ENCODE measurements at regions not wholly inside any gene's neighbourhood (a gene's known extent, or its start where the extent isn't known, plus 50 kb on each side); places are given as distances from the start of the nearest gene placed in this dataset.

DNA sequence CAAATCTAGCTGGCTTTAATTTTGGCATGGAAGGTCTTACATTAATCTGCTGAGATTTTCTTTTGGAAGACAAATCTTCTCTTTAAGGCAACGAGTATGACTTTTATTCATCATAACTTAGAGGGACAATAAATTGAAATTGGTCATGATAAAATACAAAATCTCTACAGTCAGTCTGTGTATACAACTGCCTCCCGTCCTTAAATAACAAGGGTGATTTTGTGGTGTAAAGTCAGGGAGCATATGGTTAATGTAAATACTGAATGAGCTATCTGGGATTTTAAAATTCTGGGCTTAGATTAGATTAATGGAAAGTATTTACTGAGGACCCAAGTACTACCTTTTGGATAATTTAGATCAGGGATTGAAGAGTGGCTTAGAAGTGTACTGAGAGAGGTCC, 328.4 kb upstream of the HAND2 start:
- Mint-ChIP-seq H3K27ac (ENCODE audit: unreplicated experiment) (no peak overlapping the region), H3K9me3 (ENCODE audit: low read depth) (peaks cover 4% of the 10 kb centered on the region), H3K36me3 (ENCODE audit: low read depth) (no peaks in the 10 kb centered on the region), H3K27me3 (ENCODE audit: low read depth) (peaks cover 7% of the 10 kb centered on the region), H3K4me1 (ENCODE audit: low read depth) (no peaks in the 10 kb centered on the region), H3K4me3 (ENCODE audit: unreplicated experiment) (no peak overlapping the region)
- TF ChIP-seq, protein P1, sequence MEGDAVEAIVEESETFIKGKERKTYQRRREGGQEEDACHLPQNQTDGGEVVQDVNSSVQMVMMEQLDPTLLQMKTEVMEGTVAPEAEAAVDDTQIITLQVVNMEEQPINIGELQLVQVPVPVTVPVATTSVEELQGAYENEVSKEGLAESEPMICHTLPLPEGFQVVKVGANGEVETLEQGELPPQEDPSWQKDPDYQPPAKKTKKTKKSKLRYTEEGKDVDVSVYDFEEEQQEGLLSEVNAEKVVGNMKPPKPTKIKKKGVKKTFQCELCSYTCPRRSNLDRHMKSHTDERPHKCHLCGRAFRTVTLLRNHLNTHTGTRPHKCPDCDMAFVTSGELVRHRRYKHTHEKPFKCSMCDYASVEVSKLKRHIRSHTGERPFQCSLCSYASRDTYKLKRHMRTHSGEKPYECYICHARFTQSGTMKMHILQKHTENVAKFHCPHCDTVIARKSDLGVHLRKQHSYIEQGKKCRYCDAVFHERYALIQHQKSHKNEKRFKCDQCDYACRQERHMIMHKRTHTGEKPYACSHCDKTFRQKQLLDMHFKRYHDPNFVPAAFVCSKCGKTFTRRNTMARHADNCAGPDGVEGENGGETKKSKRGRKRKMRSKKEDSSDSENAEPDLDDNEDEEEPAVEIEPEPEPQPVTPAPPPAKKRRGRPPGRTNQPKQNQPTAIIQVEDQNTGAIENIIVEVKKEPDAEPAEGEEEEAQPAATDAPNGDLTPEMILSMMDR (IDR thresholded peaks at IDR 0.05), result no peak
- DNase-seq (ENCODE audit: low spot score), result no peak

DNA sequence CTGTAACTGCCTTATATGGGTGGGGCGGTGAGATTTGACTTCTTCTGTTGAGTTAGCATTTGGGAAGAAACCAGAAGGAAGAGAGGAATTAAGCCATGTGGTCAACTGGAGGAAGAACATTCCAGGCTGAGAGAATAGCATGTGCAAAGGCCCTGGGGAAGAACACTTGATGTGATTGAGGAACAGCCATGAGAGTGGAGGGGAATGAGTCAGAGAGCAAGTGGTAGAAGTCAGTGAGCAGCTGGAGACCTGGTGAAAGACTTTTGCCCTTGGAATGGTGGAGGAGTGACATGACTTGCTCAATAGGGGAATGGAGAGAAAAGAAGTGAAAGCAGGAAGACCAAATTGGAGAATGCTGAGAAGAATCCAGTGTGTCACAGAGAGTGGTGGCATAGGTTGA, 327.8 kb upstream of the HAND2 start:
- Mint-ChIP-seq H3K27me3 (ENCODE audit: low read depth) (peaks cover 7% of the 10 kb centered on the region), H3K4me3 (ENCODE audit: unreplicated experiment) (no peak overlapping the region), H3K9me3 (ENCODE audit: low read depth) (peaks cover 4% of the 10 kb centered on the region), H3K27ac (ENCODE audit: unreplicated experiment) (no peak overlapping the region), H3K4me1 (ENCODE audit: low read depth) (no peaks in the 10 kb centered on the region), H3K36me3 (ENCODE audit: low read depth) (no peaks in the 10 kb centered on the region)
- DNase-seq (ENCODE audit: low spot score), result no peak
- TF ChIP-seq, protein P1 (IDR thresholded peaks at IDR 0.05), result no peak

DNA sequence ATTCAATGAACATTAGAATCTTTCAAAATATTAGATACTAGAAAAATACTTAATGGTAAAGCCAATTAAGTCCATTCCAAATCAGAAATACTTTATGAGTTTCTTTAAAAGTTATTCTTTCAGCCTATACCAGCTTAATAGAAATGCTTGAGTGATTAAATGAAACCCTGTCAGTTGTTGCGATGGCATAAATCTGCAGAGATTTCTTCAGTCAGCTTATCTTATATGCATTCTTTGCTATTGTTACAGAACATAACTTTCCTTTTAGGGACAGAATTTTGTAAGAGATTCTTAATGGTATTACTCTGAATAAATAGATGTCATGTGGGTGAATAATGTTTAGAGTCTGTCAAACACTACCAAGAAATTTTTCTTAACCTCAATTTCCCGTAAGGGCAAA, 325.0 kb upstream of the HAND2 start:
- H3K9me3 Mint-ChIP-seq (ENCODE audit: low read depth), result peaks cover 4% of the 10 kb centered on the region
- H3K27ac Mint-ChIP-seq (ENCODE audit: unreplicated experiment), result no peak overlapping the region
- TF ChIP-seq, protein P1 (IDR thresholded peaks at IDR 0.05), result no peak
- peaks cover 6% of the 10 kb centered on the region for H3K27me3 Mint-ChIP-seq (ENCODE audit: low read depth)
- no peak overlapping the region for H3K4me3 Mint-ChIP-seq (ENCODE audit: unreplicated experiment)
- H3K36me3 Mint-ChIP-seq (ENCODE audit: low read depth), result no peaks in the 10 kb centered on the region
- no peaks in the 10 kb centered on the region for H3K4me1 Mint-ChIP-seq (ENCODE audit: low read depth)
- DNase-seq (ENCODE audit: low spot score), result no peak

DNA sequence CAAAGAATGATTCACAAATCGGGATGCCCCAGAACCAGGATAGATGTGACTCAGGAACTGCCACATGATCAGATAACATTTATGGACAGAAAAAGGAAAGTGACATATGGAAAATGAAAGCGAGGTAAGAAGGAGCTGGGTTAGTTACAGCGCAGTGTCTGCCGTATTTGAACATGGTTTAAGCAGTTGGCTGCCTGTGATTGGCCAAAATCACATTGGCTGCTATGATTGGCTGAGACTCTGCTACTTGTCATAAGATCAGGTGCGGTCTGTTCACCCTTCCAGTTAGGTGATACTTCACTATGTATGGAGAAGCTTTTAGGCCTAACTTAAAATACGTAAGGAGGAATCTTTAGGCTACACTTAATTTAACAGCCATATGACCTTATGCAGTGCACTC, 322.7 kb upstream of the HAND2 start:
- Mint-ChIP-seq H3K4me1 (ENCODE audit: low read depth) (no peaks in the 10 kb centered on the region), H3K4me3 (ENCODE audit: unreplicated experiment) (no peak overlapping the region), H3K36me3 (ENCODE audit: low read depth) (no peaks in the 10 kb centered on the region), H3K27me3 (ENCODE audit: low read depth) (peaks cover 2% of the 10 kb centered on the region), H3K9me3 (ENCODE audit: low read depth) (peaks cover 2% of the 10 kb centered on the region), H3K27ac (ENCODE audit: unreplicated experiment) (no peak overlapping the region)
- no peak for DNase-seq (ENCODE audit: low spot score)
- TF ChIP-seq, protein P1 (IDR thresholded peaks at IDR 0.05), result no peak

DNA sequence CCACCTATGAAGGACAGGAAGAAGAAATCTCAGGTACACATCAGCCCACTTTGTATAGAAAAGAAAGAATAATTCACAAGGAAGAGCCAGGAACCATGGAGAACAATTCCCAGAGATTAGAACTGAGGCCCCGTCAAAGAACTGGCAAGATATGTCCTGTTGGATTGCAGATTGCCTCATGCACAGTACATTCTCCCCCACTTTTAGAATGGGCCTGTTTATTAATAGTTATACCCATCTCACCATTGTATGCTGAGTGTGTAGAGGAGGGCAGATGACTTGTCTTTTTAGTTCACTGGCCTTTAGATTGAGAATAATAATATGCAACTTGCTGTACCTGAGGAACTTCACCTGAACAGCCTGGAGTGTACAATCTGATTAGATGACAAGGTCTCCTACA, 315.6 kb upstream of the HAND2 start:
- DNase-seq (ENCODE audit: low spot score), result no peak
- Mint-ChIP-seq H3K9me3 (ENCODE audit: low read depth) (peaks cover 8% of the 10 kb centered on the region), H3K27me3 (ENCODE audit: low read depth) (peaks cover 1% of the 10 kb centered on the region), H3K4me1 (ENCODE audit: low read depth) (no peaks in the 10 kb centered on the region), H3K4me3 (ENCODE audit: unreplicated experiment) (no peak overlapping the region), H3K27ac (ENCODE audit: unreplicated experiment) (no peak overlapping the region), H3K36me3 (ENCODE audit: low read depth) (no peaks in the 10 kb centered on the region)
- TF ChIP-seq, protein P1 (IDR thresholded peaks at IDR 0.05), result no peak

Data from chondrocyte (in vitro differentiated cells).